Gastrocnemius medialis (tissue), 4 donors: ENCODE measurements at regions not wholly inside any gene's neighbourhood (a gene's known extent, or its start where the extent isn't known, plus 50 kb on each side); places are given as distances from the start of the nearest gene placed in this dataset.

ENCODE experiments used
- CTCF ChIP-seq, 5 experiments: fragments of 450-650 bp in 3 of 5; fragments of 200-600 bp in 2 of 5; sonication (generic) in 2 of 5; IDR thresholded peaks in 4 of 5; conservative IDR thresholded peaks in 1 of 5; 1 replicate in 4 of 5; 2 replicates in 1 of 5; pipeline ENCODE4 v1.5.1; 2016 to 2019; ENCODE audit warnings: antibody characterized with exemption in 5 of 5, mild to moderate bottlenecking in 3 of 5, moderate library complexity in 3 of 5
- POLR2A ChIP-seq, 2 donors: fragments of 450-650 bp; IDR thresholded peaks; one replicate each; pipeline ENCODE4 v1.6.1; 2017; ENCODE audit warnings: antibody characterized with exemption in 2 of 2, mild to moderate bottlenecking in 2 of 2, moderate library complexity in 2 of 2

GRCh38 chr1:237959838-237960237, 69.1 kb upstream of the ZP4 start:
- TF ChIP-seq CTCF (IDR thresholded peaks at IDR 0.05 in 4 of 5, conservative IDR thresholded peaks at IDR 0.05 in 1 of 5), result no peak
- TF ChIP-seq POLR2A (IDR thresholded peaks at IDR 0.05), result no peak
